Testis (tissue), 2 donors: ENCODE measurements at regions not wholly inside any gene's neighbourhood (a gene's known extent, or its start where the extent isn't known, plus 50 kb on each side); places are given as distances from the start of the nearest gene placed in this dataset.

Experiments
- POLR2A ChIP-seq: fragments of 450-650 bp; IDR thresholded peaks from one replicate; pipeline ENCODE4 v1.6.1; 2017; ENCODE audit warnings: antibody characterized with exemption, mild to moderate bottlenecking, moderate library complexity
- TF ChIP-seq, protein P1 (sequence below), 3 experiments: fragments of 450-650 bp in 2 of 3; fragments of 200-600 bp in 1 of 3; sonication (generic) in 1 of 3; IDR thresholded peaks; one replicate each; pipeline ENCODE4 v1.5.1; 2016 to 2019; ENCODE audit warnings: antibody characterized with exemption in 3 of 3, mild to moderate bottlenecking in 2 of 3, moderate library complexity in 1 of 3

DNA sequence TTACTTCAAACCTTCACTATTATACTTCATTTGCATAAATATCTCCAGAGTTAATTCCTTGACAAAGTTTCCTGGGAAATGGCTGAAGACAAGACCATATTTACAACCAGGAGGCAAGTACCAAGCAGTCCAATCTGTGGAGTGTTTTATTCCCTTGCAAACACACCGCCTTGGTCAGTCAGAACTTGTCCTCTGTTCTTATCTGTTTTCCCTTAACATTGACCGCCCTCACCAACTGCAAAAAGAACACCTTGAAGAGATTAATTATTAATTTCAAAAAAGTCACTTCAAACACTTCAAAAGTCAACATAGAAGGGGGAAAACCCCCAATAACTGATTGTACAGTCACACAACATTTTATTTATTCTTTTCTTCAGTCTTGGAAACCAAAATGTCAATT is 269.0 kb upstream of the RGMB start:
- TF ChIP-seq, protein P1, sequence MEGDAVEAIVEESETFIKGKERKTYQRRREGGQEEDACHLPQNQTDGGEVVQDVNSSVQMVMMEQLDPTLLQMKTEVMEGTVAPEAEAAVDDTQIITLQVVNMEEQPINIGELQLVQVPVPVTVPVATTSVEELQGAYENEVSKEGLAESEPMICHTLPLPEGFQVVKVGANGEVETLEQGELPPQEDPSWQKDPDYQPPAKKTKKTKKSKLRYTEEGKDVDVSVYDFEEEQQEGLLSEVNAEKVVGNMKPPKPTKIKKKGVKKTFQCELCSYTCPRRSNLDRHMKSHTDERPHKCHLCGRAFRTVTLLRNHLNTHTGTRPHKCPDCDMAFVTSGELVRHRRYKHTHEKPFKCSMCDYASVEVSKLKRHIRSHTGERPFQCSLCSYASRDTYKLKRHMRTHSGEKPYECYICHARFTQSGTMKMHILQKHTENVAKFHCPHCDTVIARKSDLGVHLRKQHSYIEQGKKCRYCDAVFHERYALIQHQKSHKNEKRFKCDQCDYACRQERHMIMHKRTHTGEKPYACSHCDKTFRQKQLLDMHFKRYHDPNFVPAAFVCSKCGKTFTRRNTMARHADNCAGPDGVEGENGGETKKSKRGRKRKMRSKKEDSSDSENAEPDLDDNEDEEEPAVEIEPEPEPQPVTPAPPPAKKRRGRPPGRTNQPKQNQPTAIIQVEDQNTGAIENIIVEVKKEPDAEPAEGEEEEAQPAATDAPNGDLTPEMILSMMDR (IDR thresholded peaks at IDR 0.05) = no peak
- no peak for TF ChIP-seq POLR2A
